Body of pancreas (tissue), 4 donors: ENCODE measurements at regions not wholly inside any gene's neighbourhood (a gene's known extent, or its start where the extent isn't known, plus 50 kb on each side); places are given as distances from the start of the nearest gene placed in this dataset.

ENCODE experiments used
- POLR2A ChIP-seq, 3 donors: fragments of 450-650 bp; IDR thresholded peaks; one replicate each; pipeline ENCODE4 v1.6.1; 2016; ENCODE audit warnings: antibody characterized with exemption in 3 of 3, mild to moderate bottlenecking in 2 of 3
- TF ChIP-seq, protein P1 (sequence below), 7 experiments: fragments of 450-650 bp in 4 of 7; fragments of 200-600 bp in 3 of 7; sonication (generic) in 3 of 7; IDR thresholded peaks; one replicate each; pipeline ENCODE4 v1.5.1; 2016 to 2019; ENCODE audit warnings: antibody characterized with exemption in 7 of 7

GRCh38 chr17:72360386-72360940, 239.6 kb downstream of the SOX9 start:
- TF ChIP-seq POLR2A (IDR thresholded peaks at IDR 0.05): no peak
- TF ChIP-seq, protein P1, sequence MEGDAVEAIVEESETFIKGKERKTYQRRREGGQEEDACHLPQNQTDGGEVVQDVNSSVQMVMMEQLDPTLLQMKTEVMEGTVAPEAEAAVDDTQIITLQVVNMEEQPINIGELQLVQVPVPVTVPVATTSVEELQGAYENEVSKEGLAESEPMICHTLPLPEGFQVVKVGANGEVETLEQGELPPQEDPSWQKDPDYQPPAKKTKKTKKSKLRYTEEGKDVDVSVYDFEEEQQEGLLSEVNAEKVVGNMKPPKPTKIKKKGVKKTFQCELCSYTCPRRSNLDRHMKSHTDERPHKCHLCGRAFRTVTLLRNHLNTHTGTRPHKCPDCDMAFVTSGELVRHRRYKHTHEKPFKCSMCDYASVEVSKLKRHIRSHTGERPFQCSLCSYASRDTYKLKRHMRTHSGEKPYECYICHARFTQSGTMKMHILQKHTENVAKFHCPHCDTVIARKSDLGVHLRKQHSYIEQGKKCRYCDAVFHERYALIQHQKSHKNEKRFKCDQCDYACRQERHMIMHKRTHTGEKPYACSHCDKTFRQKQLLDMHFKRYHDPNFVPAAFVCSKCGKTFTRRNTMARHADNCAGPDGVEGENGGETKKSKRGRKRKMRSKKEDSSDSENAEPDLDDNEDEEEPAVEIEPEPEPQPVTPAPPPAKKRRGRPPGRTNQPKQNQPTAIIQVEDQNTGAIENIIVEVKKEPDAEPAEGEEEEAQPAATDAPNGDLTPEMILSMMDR (IDR thresholded peaks at IDR 0.05): no peak
